GM21515 (cell line): ENCODE measurements at regions not wholly inside any gene's neighbourhood (a gene's known extent, or its start where the extent isn't known, plus 50 kb on each side); places are given as distances from the start of the nearest gene placed in this dataset.

Experiments used
- ATAC-seq: cut with Tn5 transposase; IDR thresholded peaks from one replicate; pipeline ENCODE4 v1.9.1; 2021; ENCODE audit not compliant: unreplicated experiment

GRCh38 chr3:67286586-67286985 is 288.5 kb downstream of the KBTBD8 start:
- ATAC-seq, result no peak

- ATAC-seq, result no peak
Measured at GRCh38 chr3:67288466-67289106, 290.5 kb downstream of the KBTBD8 start.

GRCh38 chr3:67289626-67290025 is 291.5 kb downstream of the KBTBD8 start:
- ATAC-seq, result no peak

- peak; percentile 76 for ATAC-seq
Measured at GRCh38 chr3:67290438-67290837, 292.3 kb downstream of the KBTBD8 start.

- ATAC-seq, result no peak
Measured at GRCh38 chr3:67291287-67292252, 293.5 kb downstream of the KBTBD8 start.

GRCh38 chr3:67292356-67293121 is 294.4 kb downstream of the KBTBD8 start:
- ATAC-seq, result no peak

GRCh38 chr3:67294341-67294740 is 296.2 kb downstream of the KBTBD8 start:
- no peak for ATAC-seq

GRCh38 chr3:67296039-67296892 is 298.2 kb downstream of the KBTBD8 start:
- no peak for ATAC-seq

GRCh38 chr3:67297715-67298475 is 299.8 kb downstream of the KBTBD8 start:
- no peak for ATAC-seq

GRCh38 chr3:67301556-67301955 is 303.4 kb downstream of the KBTBD8 start:
- ATAC-seq, result no peak

GRCh38 chr3:67302489-67302888 is 304.4 kb downstream of the KBTBD8 start:
- ATAC-seq, result no peak

GRCh38 chr3:67305160-67305559 is 307.1 kb downstream of the KBTBD8 start:
- ATAC-seq, result no peak

- ATAC-seq, result no peak
Measured at GRCh38 chr3:67305922-67306321, 307.8 kb downstream of the KBTBD8 start.

GRCh38 chr3:67311440-67311839 is 313.3 kb downstream of the KBTBD8 start:
- no peak for ATAC-seq

- no peak for ATAC-seq
Measured at GRCh38 chr3:67312155-67312554, 314.0 kb downstream of the KBTBD8 start.

GRCh38 chr3:67318162-67318561 is 320.1 kb downstream of the KBTBD8 start:
- no peak for ATAC-seq

GRCh38 chr3:67324554-67324953 is 326.4 kb downstream of the KBTBD8 start:
- ATAC-seq, result no peak
